MM.1S (cell line): ENCODE measurements at regions not wholly inside any gene's neighbourhood (a gene's known extent, or its start where the extent isn't known, plus 50 kb on each side); places are given as distances from the start of the nearest gene placed in this dataset.

Source experiments
- DNase-seq: peaks from one replicate; pipeline ENCODE4 v3.0.0-alpha.2; 2015
- H2AFZ ChIP-seq: fragments of 300-600 bp; sonication (generic); 2 replicates; pipeline ENCODE4 v1.6.0; 2016; ENCODE audit warnings: antibody characterized with exemption, low read length
- H3F3A ChIP-seq: fragments of 300-600 bp; sonication (generic); 2 replicates; pipeline ENCODE4 v1.6.1; 2016; ENCODE audit warnings: mild to moderate bottlenecking, antibody characterized with exemption, low read length, moderate library complexity, mixed read lengths; ENCODE audit not compliant: insufficient read depth
- H3K27ac ChIP-seq: fragments of 300-600 bp; sonication (generic); 2 replicates; pipeline ENCODE4 v1.5.1; 2016; ENCODE audit warnings: mild to moderate bottlenecking, low read length
- H3K27me3 ChIP-seq: fragments of 300-600 bp; sonication (generic); replicated peaks from 2 replicates; pipeline ENCODE4 v1.6.0; 2016; ENCODE audit warnings: low read length; ENCODE audit not compliant: insufficient read depth
- H3K36me3 ChIP-seq: fragments of 300-600 bp; sonication (generic); replicated peaks from 2 replicates; pipeline ENCODE4 v1.6.1; 2016; ENCODE audit warnings: mild to moderate bottlenecking, low read length, mixed read lengths; ENCODE audit not compliant: insufficient read depth
- H3K4me1 ChIP-seq: fragments of 300-600 bp; sonication (generic); 2 replicates; pipeline ENCODE4 v1.6.1; 2016; ENCODE audit warnings: low read length, mixed read lengths
- H3K4me2 ChIP-seq: fragments of 300-600 bp; sonication (generic); 2 replicates; pipeline ENCODE4 v1.6.0; 2016; ENCODE audit warnings: low read depth, low read length
- H3K4me3 ChIP-seq: fragments of 300-600 bp; sonication (generic); 2 replicates; pipeline ENCODE4 v1.5.1; 2016; ENCODE audit warnings: low read length, mixed read lengths
- H3K79me2 ChIP-seq: fragments of 300-600 bp; sonication (generic); 2 replicates; pipeline ENCODE4 v1.6.1; 2016; ENCODE audit warnings: mixed run types, low read length, mixed read lengths
- H3K9ac ChIP-seq: fragments of 300-600 bp; sonication (generic); 2 replicates; pipeline ENCODE4 v1.6.1; 2016; ENCODE audit warnings: low read length, mixed read lengths
- H3K9me2 ChIP-seq: fragments of 300-600 bp; sonication (generic); replicated peaks from 2 replicates; pipeline ENCODE4 v1.6.1; 2016; ENCODE audit warnings: mild to moderate bottlenecking, low read length, mixed read lengths; ENCODE audit not compliant: insufficient read depth
- H3K9me3 ChIP-seq: fragments of 300-600 bp; sonication (generic); replicated peaks from 2 replicates; pipeline ENCODE4 v1.6.1; 2016; ENCODE audit warnings: mild to moderate bottlenecking, low read length, mixed read lengths; ENCODE audit not compliant: insufficient read depth
- H4K20me1 ChIP-seq: fragments of 300-600 bp; sonication (generic); 2 replicates; pipeline ENCODE4 v1.6.1; 2016; ENCODE audit warnings: mild to moderate bottlenecking, low read length, moderate library complexity, mixed read lengths; ENCODE audit not compliant: insufficient read depth
- CTCF ChIP-seq: fragments of 300-600 bp; sonication (generic); IDR thresholded peaks from 2 replicates; pipeline ENCODE4 v1.5.1; 2016; ENCODE audit warnings: antibody characterized with exemption, low read length, mixed read lengths
- EZH2 ChIP-seq: fragments of 300-600 bp; sonication (generic); optimal IDR thresholded peaks from 2 replicates; pipeline ENCODE3; 2017; ENCODE audit warnings: low read depth, mild to moderate bottlenecking, antibody characterized with exemption, low read length, mixed read lengths
- EZH2phosphoT487 ChIP-seq: fragments of 300-600 bp; sonication (generic); IDR thresholded peaks from 2 replicates; pipeline ENCODE4 v1.6.1; 2018; ENCODE audit warnings: antibody characterized with exemption, low read length

- Histone ChIP-seq H2AFZ (no peak overlapping the region), H3K9me3 (no peaks in the 10 kb centered on the region), H3K4me3 (no peak overlapping the region), H4K20me1 (no peaks in the 10 kb centered on the region), H3K79me2 (no peaks in the 10 kb centered on the region), H3K4me2 (no peak overlapping the region), H3K27me3 (no peaks in the 10 kb centered on the region), H3F3A (no peaks in the 10 kb centered on the region), H3K27ac (no peak overlapping the region), H3K9ac (no peak overlapping the region), H3K36me3 (no peaks in the 10 kb centered on the region), H3K4me1 (no peaks in the 10 kb centered on the region), H3K9me2 (no peaks in the 10 kb centered on the region)
- peak; percentile 23; the same call in 1 of the 2 replicates for TF ChIP-seq CTCF
- no peak for TF ChIP-seq EZH2
- no peak for DNase-seq
Observed at GRCh38 chr3:31157047-31157694, 262.7 kb upstream of the GADL1 start.

GRCh38 chr3:31157893-31158620, 263.6 kb upstream of the GADL1 start:
- no peaks in the 10 kb centered on the region for H3K4me1 ChIP-seq
- DNase-seq: no peak

GRCh38 chr3:31159331-31160039, 265.0 kb upstream of the GADL1 start:
- H3K4me1 ChIP-seq: no peaks in the 10 kb centered on the region
- no peak for DNase-seq
- no peaks in the 10 kb centered on the region for H3K36me3 ChIP-seq
- H3K9me3 ChIP-seq: no peaks in the 10 kb centered on the region
- H3K79me2 ChIP-seq: no peaks in the 10 kb centered on the region
- no peaks in the 10 kb centered on the region for H3K9me2 ChIP-seq
- TF ChIP-seq CTCF (no peak), EZH2 (no peak), EZH2phosphoT487 (no peak)
- no peaks in the 10 kb centered on the region for H3K27me3 ChIP-seq
- H3F3A ChIP-seq: no peaks in the 10 kb centered on the region
- H2AFZ ChIP-seq: no peak overlapping the region
- no peak overlapping the region for H3K9ac ChIP-seq
- H3K27ac ChIP-seq: no peak overlapping the region
- H3K4me3 ChIP-seq: no peak overlapping the region
- no peak overlapping the region for H3K4me2 ChIP-seq
- H4K20me1 ChIP-seq: no peaks in the 10 kb centered on the region

More at GRCh38 chr3:31157893-31158620, 263.6 kb upstream of the GADL1 start:
- Histone ChIP-seq H3K4me2 (no peak overlapping the region), H3K9me2 (no peaks in the 10 kb centered on the region), H3K9me3 (no peaks in the 10 kb centered on the region), H3K9ac (no peak overlapping the region), H3K27me3 (no peaks in the 10 kb centered on the region), H3K36me3 (no peaks in the 10 kb centered on the region), H2AFZ (no peak overlapping the region), H3K79me2 (no peaks in the 10 kb centered on the region), H4K20me1 (no peaks in the 10 kb centered on the region), H3K4me3 (no peak overlapping the region), H3F3A (no peaks in the 10 kb centered on the region), H3K27ac (no peak overlapping the region)
- TF ChIP-seq EZH2phosphoT487 (no peak), CTCF (no peak), EZH2 (no peak)
